ENCODE measurements at regions not wholly inside any gene's neighbourhood (a gene's known extent, or its start where the extent isn't known, plus 50 kb on each side); places are given as distances from the start of the nearest gene placed in this dataset.

- no peak for DNase-seq (ENCODE audit: low spot score)
- TF ChIP-seq CTCF (IDR thresholded peaks at IDR 0.05), result no peak
- peaks cover 6 to 18% of the 10 kb centered on the region in 2 donors for H3K9me3 ChIP-seq
- H3K27me3 ChIP-seq, result no peaks in the 10 kb centered on the region
- no peak overlapping the region for H3K4me3 ChIP-seq
- H3K4me1 ChIP-seq, result no peaks in the 10 kb centered on the region
- no peaks in the 10 kb centered on the region for H3K36me3 ChIP-seq
- no peak overlapping the region for H3K27ac ChIP-seq
These were observed 377.4 kb downstream of the ETNK1 start for GRCh38 chr12:23002381-23002780.

- Histone ChIP-seq H3K4me1 (peaks cover 0 to 10% of the 10 kb centered on the region in 2 donors), H3K27me3 (no peaks in the 10 kb centered on the region), H3K27ac (no peak overlapping the region), H3K9me3 (peaks cover 0 to 4% of the 10 kb centered on the region in 2 donors), H3K4me3 (no peak overlapping the region), H3K36me3 (no peaks in the 10 kb centered on the region)
- TF ChIP-seq CTCF (IDR thresholded peaks at IDR 0.05), result no peak
- DNase-seq (ENCODE audit: low spot score), result no peak
These were observed 379.6 kb downstream of the ETNK1 start for GRCh38 chr12:23004473-23005020.

- TF ChIP-seq CTCF (IDR thresholded peaks at IDR 0.05), result no peak
- no peak for DNase-seq (ENCODE audit: low spot score)
- Histone ChIP-seq H3K27me3 (no peaks in the 10 kb centered on the region), H3K4me3 (no peak overlapping the region), H3K27ac (no peak overlapping the region), H3K36me3 (no peaks in the 10 kb centered on the region), H3K9me3 (no peaks in the 10 kb centered on the region), H3K4me1 (peaks cover 0 to 10% of the 10 kb centered on the region in 2 donors)
These were observed 380.4 kb downstream of the ETNK1 start for GRCh38 chr12:23005387-23005786.

GRCh38 chr12:23006413-23006812 lies 381.4 kb downstream of the ETNK1 start:
- Histone ChIP-seq H3K4me1 (peaks cover 0 to 10% of the 10 kb centered on the region in 2 donors), H3K36me3 (no peaks in the 10 kb centered on the region), H3K27me3 (no peaks in the 10 kb centered on the region), H3K4me3 (no peak overlapping the region), H3K9me3 (no peaks in the 10 kb centered on the region), H3K27ac (no peak overlapping the region)
- no peak for DNase-seq (ENCODE audit: low spot score)
- TF ChIP-seq CTCF (IDR thresholded peaks at IDR 0.05), result no peak

GRCh38 chr12:23008623-23009022 lies 383.7 kb downstream of the ETNK1 start:
- Histone ChIP-seq H3K9me3 (no peaks in the 10 kb centered on the region), H3K27ac (no peak overlapping the region), H3K4me3 (no peak overlapping the region), H3K27me3 (no peaks in the 10 kb centered on the region), H3K36me3 (no peaks in the 10 kb centered on the region), H3K4me1 (peaks cover 0 to 10% of the 10 kb centered on the region in 2 donors)
- TF ChIP-seq CTCF (IDR thresholded peaks at IDR 0.05), result no peak
- no peak for DNase-seq (ENCODE audit: low spot score)

GRCh38 chr12:23014749-23015148 lies 389.8 kb downstream of the ETNK1 start:
- no peak overlapping the region for H3K27ac ChIP-seq
- no peak overlapping the region for H3K4me3 ChIP-seq
- no peaks in the 10 kb centered on the region for H3K36me3 ChIP-seq
- no peaks in the 10 kb centered on the region for H3K27me3 ChIP-seq
- no peaks in the 10 kb centered on the region for H3K4me1 ChIP-seq
- H3K9me3 ChIP-seq, result no peaks in the 10 kb centered on the region
- TF ChIP-seq CTCF (IDR thresholded peaks at IDR 0.05), result no peak
- no peak for DNase-seq (ENCODE audit: low spot score)

Measured in right atrium auricular region (tissue), 2 donors.